MCF 10A (cell line): ENCODE measurements at regions not wholly inside any gene's neighbourhood (a gene's known extent, or its start where the extent isn't known, plus 50 kb on each side); places are given as distances from the start of the nearest gene placed in this dataset.

ENCODE experiments used
- BruUV-seq: library from RNA; stranded (reverse); fragments of 400-500 nt; replicated peaks from 2 replicates; lab custom pipeline; 2021; lab: Mats Ljungman, UMichigan
- CTCF ChIA-PET: fragments of 300-600 bp; sonication (Branson Sonifier 250); formaldehyde crosslinking; extraction: SDS; loops from one replicate; lab custom pipeline; 2021; ENCODE audit warnings: antibody characterized with exemption, inconsistent platforms; lab: Yijun Ruan, JAX
- POLR2A ChIA-PET: fragments of 300-600, 350-650 bp; sonication (Branson Sonifier 250); formaldehyde crosslinking; extraction: SDS; loops from one replicate; lab custom pipeline; 2020; ENCODE audit warnings: antibody characterized with exemption, inconsistent platforms; lab: Yijun Ruan, JAX
- DNase-seq: peaks from one replicate; pipeline ENCODE4 v3.0.0-alpha.2; 2018; ENCODE audit not compliant: unreplicated experiment
- H3K27ac Mint-ChIP-seq: one replicate; pipeline ENCODE4 v1.8.0; 2022; ENCODE audit warnings: mild to moderate bottlenecking, low read depth, mixed read lengths; ENCODE audit not compliant: unreplicated experiment
- H3K27me3 Mint-ChIP-seq: one replicate; pipeline ENCODE4 v1.8.0; 2022; ENCODE audit warnings: mixed read lengths; ENCODE audit not compliant: insufficient read depth, unreplicated experiment
- H3K36me3 Mint-ChIP-seq: one replicate; pipeline ENCODE4 v1.8.0; 2022; ENCODE audit warnings: mild to moderate bottlenecking, moderate library complexity, mixed read lengths; ENCODE audit not compliant: insufficient read depth, unreplicated experiment
- H3K4me1 Mint-ChIP-seq: one replicate; pipeline ENCODE4 v1.8.0; 2022; ENCODE audit warnings: mixed read lengths; ENCODE audit not compliant: insufficient read depth, unreplicated experiment
- H3K4me3 Mint-ChIP-seq: one replicate; pipeline ENCODE4 v1.8.0; 2022; ENCODE audit warnings: mild to moderate bottlenecking, moderate library complexity, mixed read lengths; ENCODE audit not compliant: unreplicated experiment
- H3K9me3 Mint-ChIP-seq: one replicate; pipeline ENCODE4 v1.8.0; 2022; ENCODE audit warnings: mixed read lengths; ENCODE audit not compliant: unreplicated experiment
- CTCF ChIP-seq: fragments of 200-600 bp; IDR thresholded peaks from one replicate; pipeline ENCODE4 v1.8.0; 2022; ENCODE audit warnings: antibody characterized with exemption, mild to moderate bottlenecking; ENCODE audit not compliant: unreplicated experiment
- intact Hi-C: fragments of 100-400 bp; cut with micrococcal nuclease; formaldehyde crosslinking; loops from 2 replicates; pipeline ENCODE4 v1.14.1; 2022

GRCh38 chr1:57857809-57858208 is 433.9 kb upstream of the DAB1 start:
- intact Hi-C loops = no loop called here
- no peaks in the 10 kb centered on the region for H3K9me3 Mint-ChIP-seq
- peaks cover 11% of the 10 kb centered on the region for H3K4me1 Mint-ChIP-seq
- no peaks in the 10 kb centered on the region for H3K27me3 Mint-ChIP-seq
- POLR2A ChIA-PET = no interaction called here
- BruUV-seq = no TSS peak
- peak; percentile 13 for DNase-seq
- no peak overlapping the region for H3K4me3 Mint-ChIP-seq
- H3K27ac Mint-ChIP-seq = no peak overlapping the region
- no peaks in the 10 kb centered on the region for H3K36me3 Mint-ChIP-seq
- TF ChIP-seq CTCF = no peak
- CTCF ChIA-PET = no interaction called here

DNA sequence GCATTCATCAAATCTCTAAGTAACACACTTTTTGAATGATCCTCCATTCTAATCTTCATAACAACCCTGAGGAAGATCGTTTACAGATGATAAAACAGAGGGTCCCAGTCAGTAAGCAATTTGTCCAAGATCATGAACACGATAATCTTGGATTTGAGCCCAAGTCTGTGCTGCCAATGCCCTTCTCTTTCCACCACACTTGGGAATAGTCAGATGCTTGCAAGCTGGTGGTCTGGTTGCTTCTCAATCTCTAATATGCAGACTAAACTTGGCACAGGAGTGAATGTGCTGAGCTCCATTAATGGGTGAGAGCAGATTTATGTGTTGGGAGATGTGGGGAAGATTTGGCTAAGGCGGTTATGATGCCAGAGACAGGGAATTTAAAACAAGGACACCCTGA is 430.6 kb upstream of the DAB1 start:
- ChIA-PET POLR2A (no interaction called here), CTCF (no interaction called here)
- H3K9me3 Mint-ChIP-seq = no peaks in the 10 kb centered on the region
- no TSS peak for BruUV-seq
- H3K27me3 Mint-ChIP-seq = no peaks in the 10 kb centered on the region
- no peak overlapping the region for H3K4me3 Mint-ChIP-seq
- no peak for TF ChIP-seq CTCF
- no peaks in the 10 kb centered on the region for H3K36me3 Mint-ChIP-seq
- H3K4me1 Mint-ChIP-seq = peaks cover 11% of the 10 kb centered on the region
- intact Hi-C loops = no loop called here
- DNase-seq = no peak
- H3K27ac Mint-ChIP-seq = no peak overlapping the region

GRCh38 chr1:57850176-57850940 is 426.5 kb upstream of the DAB1 start:
- ChIA-PET CTCF (no interaction called here), POLR2A (no interaction called here)
- TF ChIP-seq CTCF = no peak
- intact Hi-C loops = no loop called here
- no peaks in the 10 kb centered on the region for H3K36me3 Mint-ChIP-seq
- no TSS peak for BruUV-seq
- H3K4me3 Mint-ChIP-seq = no peak overlapping the region
- H3K27ac Mint-ChIP-seq = no peak overlapping the region
- H3K27me3 Mint-ChIP-seq = no peaks in the 10 kb centered on the region
- peaks cover 5% of the 10 kb centered on the region for H3K4me1 Mint-ChIP-seq
- DNase-seq = no peak
- H3K9me3 Mint-ChIP-seq = no peaks in the 10 kb centered on the region

- no TSS peak for BruUV-seq
- Mint-ChIP-seq H3K36me3 (no peaks in the 10 kb centered on the region), H3K4me3 (no peak overlapping the region), H3K27me3 (no peaks in the 10 kb centered on the region), H3K4me1 (peaks cover 24% of the 10 kb centered on the region), H3K9me3 (no peaks in the 10 kb centered on the region), H3K27ac (no peak overlapping the region)
- POLR2A ChIA-PET = no interaction called here
- no peak for DNase-seq
- CTCF ChIA-PET = interaction anchor here (0.6 kb wide), 1 partner anchor 1017 kb away, joined by 3 read pairs; no protein-coding TSS in a partner anchor
- TF ChIP-seq CTCF = no peak
- intact Hi-C loops = no loop called here
Measured at GRCh38 chr1:57848406-57848805, 424.5 kb upstream of the DAB1 start.
